ENCODE measurements at regions not wholly inside any gene's neighbourhood (a gene's known extent, or its start where the extent isn't known, plus 50 kb on each side); places are given as distances from the start of the nearest gene placed in this dataset.

GRCh38 chr13:54489359-54489758, 1460.7 kb downstream of the OLFM4 start:
- TF ChIP-seq CTCF (IDR thresholded peaks at IDR 0.05) (no peak), POLR2A (IDR thresholded peaks at IDR 0.05) (no peak)

Measured in thyroid gland (tissue), 4 donors.